ENCODE measurements at regions not wholly inside any gene's neighbourhood (a gene's known extent, or its start where the extent isn't known, plus 50 kb on each side); places are given as distances from the start of the nearest gene placed in this dataset.

- intact Hi-C loops (cut with DNase I): no loop called here
- TF ChIP-seq CTCF (IDR thresholded peaks at IDR 0.05) (no peak), POLR2A (IDR thresholded peaks at IDR 0.05) (no peak)
- H3K36me3 ChIP-seq: no peaks in the 10 kb centered on the region
- H3K4me1 ChIP-seq: no peaks in the 10 kb centered on the region
- H3K27ac ChIP-seq: no peak overlapping the region
- H3K9me3 ChIP-seq: no peaks in the 10 kb centered on the region
- no peaks in the 10 kb centered on the region for H3K27me3 ChIP-seq
- 70 to 72% methylated on average over 2 of the region's 2 CpGs for WGBS, 2 donors
- H3K4me3 ChIP-seq: no peak overlapping the region
- no peak for DNase-seq
Measured at GRCh38 chr4:100954046-100954445, 393.3 kb downstream of the PPP3CA start.

GRCh38 chr4:100953616-100954015 lies 393.7 kb downstream of the PPP3CA start:
- Histone ChIP-seq H3K27me3 (no peaks in the 10 kb centered on the region), H3K4me3 (no peak overlapping the region), H3K9me3 (no peaks in the 10 kb centered on the region), H3K4me1 (no peaks in the 10 kb centered on the region), H3K27ac (no peak overlapping the region), H3K36me3 (no peaks in the 10 kb centered on the region)
- TF ChIP-seq CTCF (IDR thresholded peaks at IDR 0.05) (no peak), POLR2A (IDR thresholded peaks at IDR 0.05) (no peak)
- intact Hi-C loops (cut with DNase I): no loop called here
- no peak for DNase-seq

- Histone ChIP-seq H3K27ac (no peak overlapping the region), H3K4me1 (no peaks in the 10 kb centered on the region), H3K4me3 (no peak overlapping the region), H3K27me3 (no peaks in the 10 kb centered on the region), H3K9me3 (no peaks in the 10 kb centered on the region), H3K36me3 (no peaks in the 10 kb centered on the region)
- intact Hi-C loops (cut with DNase I): no loop called here
- TF ChIP-seq CTCF (IDR thresholded peaks at IDR 0.05) (no peak), POLR2A (IDR thresholded peaks at IDR 0.05) (no peak)
- 65 to 81% methylated on average over 4 of the region's 4 CpGs for WGBS, 2 donors
- no peak for DNase-seq
Measured at GRCh38 chr4:100952590-100952989, 394.7 kb downstream of the PPP3CA start.

- WGBS, 2 donors: 78 to 81% methylated on average over 3 of the region's 3 CpGs
- TF ChIP-seq POLR2A (IDR thresholded peaks at IDR 0.05) (no peak), CTCF (IDR thresholded peaks at IDR 0.05) (no peak)
Measured at GRCh38 chr4:100949350-100949935, 397.9 kb downstream of the PPP3CA start.

GRCh38 chr4:100948911-100949310 lies 398.4 kb downstream of the PPP3CA start:
- H3K4me3 ChIP-seq: no peak overlapping the region
- intact Hi-C loops (cut with DNase I): no loop called here
- H3K27ac ChIP-seq: no peak overlapping the region
- H3K36me3 ChIP-seq: no peaks in the 10 kb centered on the region
- H3K27me3 ChIP-seq: no peaks in the 10 kb centered on the region
- H3K4me1 ChIP-seq: no peaks in the 10 kb centered on the region
- TF ChIP-seq POLR2A (IDR thresholded peaks at IDR 0.05) (no peak), CTCF (IDR thresholded peaks at IDR 0.05) (no peak)
- no peaks in the 10 kb centered on the region for H3K9me3 ChIP-seq
- WGBS, 2 donors: 28 to 42% methylated on average over 4 of the region's 4 CpGs
- no peak for DNase-seq

More at GRCh38 chr4:100949350-100949935, 397.9 kb downstream of the PPP3CA start:
- H3K36me3 ChIP-seq: no peaks in the 10 kb centered on the region
- H3K27me3 ChIP-seq: no peaks in the 10 kb centered on the region
- H3K9me3 ChIP-seq: no peaks in the 10 kb centered on the region
- H3K4me1 ChIP-seq: no peaks in the 10 kb centered on the region
- H3K27ac ChIP-seq: no peak overlapping the region
- intact Hi-C loops (cut with DNase I): no loop called here
- no peak overlapping the region for H3K4me3 ChIP-seq
- DNase-seq: no peak
